CD14-positive monocyte (primary cell): ENCODE measurements at regions not wholly inside any gene's neighbourhood (a gene's known extent, or its start where the extent isn't known, plus 50 kb on each side); places are given as distances from the start of the nearest gene placed in this dataset.

Experiments
- DNase-seq, 3 donors: peaks; one replicate each; pipeline ENCODE4 v3.0.0-alpha.2; 2011 to 2022
- H2AFZ ChIP-seq: 2 replicates; pipeline ENCODE4 v1.6.0; 2012; ENCODE audit warnings: mild to moderate bottlenecking, low read depth, low read length, inconsistent platforms; ENCODE audit not compliant: insufficient read depth, poor library complexity, severe bottlenecking
- H3K27ac ChIP-seq, 2 donors: 1 replicate in 1 of 2; 2 replicates in 1 of 2; pipeline ENCODE4 v1.5.1; 2012 to 2013; ENCODE audit warnings: low read length in 2 of 2, control low read depth in 1 of 2, inconsistent platforms in 1 of 2, low read depth in 1 of 2, mild to moderate bottlenecking in 1 of 2
- H3K27me3 ChIP-seq, 2 donors: one replicate each; pipeline versions ENCODE4 v1.6.0 to v1.6.1; 2011 to 2013; ENCODE audit warnings: low read length in 2 of 2; ENCODE audit not compliant: control insufficient read depth in 2 of 2, insufficient read depth in 2 of 2
- H3K36me3 ChIP-seq, 2 donors: replicated peaks in 1 of 2; 1 replicate in 1 of 2; 2 replicates in 1 of 2; pipeline versions ENCODE4 v1.5.1 to v1.6.1; 2012 to 2013; ENCODE audit warnings: low read length in 2 of 2, control low read depth in 1 of 2, inconsistent platforms in 1 of 2, mild to moderate bottlenecking in 1 of 2; ENCODE audit not compliant: insufficient read depth in 2 of 2, control insufficient read depth in 1 of 2
- H3K4me1 ChIP-seq, 2 donors: 1 replicate in 1 of 2; 2 replicates in 1 of 2; pipeline versions ENCODE4 v1.5.1 to v1.6.1; 2012 to 2013; ENCODE audit warnings: low read length in 2 of 2, control low read depth in 1 of 2, inconsistent platforms in 1 of 2, mild to moderate bottlenecking in 1 of 2, moderate library complexity in 1 of 2; ENCODE audit not compliant: insufficient read depth in 2 of 2, control insufficient read depth in 1 of 2
- H3K4me2 ChIP-seq: replicated peaks from 2 replicates; pipeline ENCODE3; 2012; ENCODE audit warnings: low read length, moderate library complexity, mild to moderate bottlenecking; ENCODE audit not compliant: poor library complexity, severe bottlenecking; ENCODE audit errors: extremely low read depth
- H3K4me3 ChIP-seq, 3 experiments: fragments of 200-600 bp in 1 of 3; sonication (generic) in 1 of 3; replicated peaks in 1 of 3; 1 replicate in 2 of 3; 2 replicates in 1 of 3; pipeline ENCODE4 v1.5.1; 2011 to 2013; ENCODE audit warnings: low read length in 3 of 3, mild to moderate bottlenecking in 3 of 3, control low read depth in 2 of 3, low read depth in 2 of 3, inconsistent platforms in 1 of 3, moderate library complexity in 1 of 3
- H3K79me2 ChIP-seq: 2 replicates; pipeline ENCODE4 v1.6.0; 2012; ENCODE audit warnings: mild to moderate bottlenecking, control low read depth, inconsistent platforms, low read length, moderate library complexity; ENCODE audit not compliant: insufficient read depth
- H3K9ac ChIP-seq: 2 replicates; pipeline ENCODE4 v1.6.0; 2017; ENCODE audit warnings: low read length, mild to moderate bottlenecking; ENCODE audit not compliant: insufficient read depth, poor library complexity, severe bottlenecking
- H3K9me3 ChIP-seq, 2 donors: replicated peaks in 1 of 2; 1 replicate in 1 of 2; 2 replicates in 1 of 2; pipeline versions ENCODE4 v1.5.1 to v1.6.1; 2012 to 2013; ENCODE audit warnings: low read length in 2 of 2, control low read depth in 1 of 2; ENCODE audit not compliant: control insufficient read depth in 1 of 2, insufficient read depth in 1 of 2
- H4K20me1 ChIP-seq: 2 replicates; pipeline ENCODE4 v1.6.0; 2012; ENCODE audit warnings: mild to moderate bottlenecking, low read length, control low read depth, moderate library complexity; ENCODE audit not compliant: insufficient read depth
- H3K27ac Mint-ChIP-seq, 7 donors: one replicate each; pipeline ENCODE4 v1.8.0; 2020; ENCODE audit warnings: mild to moderate bottlenecking in 7 of 7, mixed read lengths in 7 of 7, moderate library complexity in 6 of 7, inconsistent platforms in 2 of 7
- H3K27me3 Mint-ChIP-seq, 3 donors: one replicate each; pipeline ENCODE4 v1.8.0; 2021 to 2022; ENCODE audit warnings: low read depth in 3 of 3, mild to moderate bottlenecking in 3 of 3, mixed read lengths in 3 of 3, moderate library complexity in 3 of 3, inconsistent platforms in 1 of 3
- H3K36me3 Mint-ChIP-seq, 2 donors: one replicate each; pipeline ENCODE4 v1.8.0; 2020; ENCODE audit warnings: mixed read lengths in 2 of 2, inconsistent platforms in 1 of 2, mild to moderate bottlenecking in 1 of 2
- H3K4me1 Mint-ChIP-seq: one replicate; pipeline ENCODE4 v1.8.0; 2020; ENCODE audit warnings: mild to moderate bottlenecking, mixed read lengths
- H3K4me3 Mint-ChIP-seq, 2 donors: one replicate each; pipeline ENCODE4 v1.8.0; 2020; ENCODE audit warnings: mild to moderate bottlenecking in 2 of 2, mixed read lengths in 2 of 2, moderate library complexity in 1 of 2
- H3K9me3 Mint-ChIP-seq, 7 donors: one replicate each; pipeline ENCODE4 v1.8.0; 2020 to 2022; ENCODE audit warnings: mixed read lengths in 7 of 7, mild to moderate bottlenecking in 6 of 7, moderate library complexity in 6 of 7, inconsistent platforms in 2 of 7
- WGBS: methylation state at CpG from one replicate; pipeline ENCODE4 v1.1.5; 2013; ENCODE audit warnings: missing lambda C conversion rate; ENCODE audit not compliant: insufficient coverage; 5-methylcytosine and 5-hydroxymethylcytosine counted together
- intact Hi-C, 2 donors: fragments of 100-400 bp; cut with micrococcal nuclease; formaldehyde crosslinking; loops; one replicate each; pipeline versions ENCODE4 v1.15.0 to v1.15.1; 2023
- TF ChIP-seq, protein P1 (sequence below): fragments of 200-600 bp; IDR thresholded peaks from one replicate; pipeline ENCODE4 v1.8.0; 2022; ENCODE audit warnings: antibody characterized with exemption, mild to moderate bottlenecking

DNA sequence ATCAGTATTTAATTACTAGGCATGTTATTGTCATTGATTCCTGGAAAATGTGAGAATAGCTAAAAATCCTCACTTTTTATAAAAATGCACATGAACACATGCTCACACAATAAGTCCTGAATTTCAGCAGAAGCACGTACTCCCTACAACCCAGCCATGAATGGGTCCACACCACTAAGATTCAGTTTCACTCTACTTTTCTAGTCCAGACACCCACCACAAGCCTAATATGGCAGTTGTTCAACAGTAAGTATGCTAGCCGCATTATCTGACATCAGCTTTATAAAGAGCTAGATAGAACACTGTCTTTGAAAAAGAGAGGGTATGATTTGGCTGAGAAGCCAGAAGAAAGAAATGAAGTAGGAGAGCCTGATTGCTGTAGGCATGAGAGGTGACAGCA lies 639.3 kb downstream of the BRINP1 start:
- Histone ChIP-seq H4K20me1 (no peaks in the 10 kb centered on the region), H3K9me3 (peaks cover 9 to 14% of the 10 kb centered on the region in 2 donors), H3K36me3 (no peaks in the 10 kb centered on the region), H3K27ac (no peak overlapping the region), H3K9ac (no peak overlapping the region), H3K4me2 (no peak overlapping the region), H2AFZ (no peak overlapping the region), H3K4me3 (no peak overlapping the region), H3K79me2 (no peaks in the 10 kb centered on the region), H3K4me1 (no peaks in the 10 kb centered on the region), H3K27me3 (no peaks in the 10 kb centered on the region)
- no peak for DNase-seq
- no peak overlapping the region for H3K4me3 Mint-ChIP-seq
- intact Hi-C loops: no loop called here
- TF ChIP-seq, protein P1, sequence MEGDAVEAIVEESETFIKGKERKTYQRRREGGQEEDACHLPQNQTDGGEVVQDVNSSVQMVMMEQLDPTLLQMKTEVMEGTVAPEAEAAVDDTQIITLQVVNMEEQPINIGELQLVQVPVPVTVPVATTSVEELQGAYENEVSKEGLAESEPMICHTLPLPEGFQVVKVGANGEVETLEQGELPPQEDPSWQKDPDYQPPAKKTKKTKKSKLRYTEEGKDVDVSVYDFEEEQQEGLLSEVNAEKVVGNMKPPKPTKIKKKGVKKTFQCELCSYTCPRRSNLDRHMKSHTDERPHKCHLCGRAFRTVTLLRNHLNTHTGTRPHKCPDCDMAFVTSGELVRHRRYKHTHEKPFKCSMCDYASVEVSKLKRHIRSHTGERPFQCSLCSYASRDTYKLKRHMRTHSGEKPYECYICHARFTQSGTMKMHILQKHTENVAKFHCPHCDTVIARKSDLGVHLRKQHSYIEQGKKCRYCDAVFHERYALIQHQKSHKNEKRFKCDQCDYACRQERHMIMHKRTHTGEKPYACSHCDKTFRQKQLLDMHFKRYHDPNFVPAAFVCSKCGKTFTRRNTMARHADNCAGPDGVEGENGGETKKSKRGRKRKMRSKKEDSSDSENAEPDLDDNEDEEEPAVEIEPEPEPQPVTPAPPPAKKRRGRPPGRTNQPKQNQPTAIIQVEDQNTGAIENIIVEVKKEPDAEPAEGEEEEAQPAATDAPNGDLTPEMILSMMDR: no peak
- 90% methylated on average over 1 of the region's 2 CpGs for whole genome bisulfite sequencing
- H3K27me3 Mint-ChIP-seq: peaks cover 0 to 2% (median 0%) of the 10 kb centered on the region in 3 donors
- H3K4me1 Mint-ChIP-seq: no peaks in the 10 kb centered on the region
- no peaks in the 10 kb centered on the region for H3K36me3 Mint-ChIP-seq
- H3K9me3 Mint-ChIP-seq: peaks cover 1 to 16% (median 9%) of the 10 kb centered on the region in 7 donors
- no peak overlapping the region for H3K27ac Mint-ChIP-seq

DNA sequence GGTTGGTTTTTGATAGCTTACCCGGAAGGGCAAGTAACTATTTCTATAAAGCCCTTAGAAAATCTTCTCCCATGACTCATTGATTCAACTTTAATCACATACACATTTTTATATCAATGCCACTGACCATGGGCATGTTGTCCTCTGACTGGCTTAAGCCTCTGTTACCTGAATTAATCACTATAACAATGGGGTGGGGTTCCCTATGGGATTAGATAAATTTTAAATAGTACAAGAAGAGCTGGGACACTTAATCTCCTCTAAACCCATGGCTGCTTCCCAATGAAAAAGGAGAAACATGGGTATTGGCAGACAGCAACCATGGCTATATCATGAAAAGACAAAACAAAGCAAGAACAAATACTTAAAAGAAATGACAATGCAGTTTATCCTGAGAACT lies 636.2 kb downstream of the BRINP1 start:
- Histone ChIP-seq H3K4me2 (no peak overlapping the region), H2AFZ (no peak overlapping the region), H3K27ac (no peak overlapping the region), H3K36me3 (no peaks in the 10 kb centered on the region), H3K79me2 (no peaks in the 10 kb centered on the region), H3K4me3 (no peak overlapping the region), H3K4me1 (no peaks in the 10 kb centered on the region), H4K20me1 (no peaks in the 10 kb centered on the region), H3K9me3 (peaks cover 14 to 21% of the 10 kb centered on the region in 2 donors), H3K9ac (no peak overlapping the region), H3K27me3 (no peaks in the 10 kb centered on the region)
- TF ChIP-seq, protein P1: no peak
- peaks cover 3 to 17% (median 10%) of the 10 kb centered on the region in 7 donors for H3K9me3 Mint-ChIP-seq
- no CpG with 5 or more reads among the region's 1 CpG for WGBS
- H3K36me3 Mint-ChIP-seq: no peaks in the 10 kb centered on the region
- DNase-seq: no peak
- peaks cover 0 to 1% (median 0%) of the 10 kb centered on the region in 3 donors for H3K27me3 Mint-ChIP-seq
- intact Hi-C loops: no loop called here
- no peak overlapping the region for H3K4me3 Mint-ChIP-seq
- no peaks in the 10 kb centered on the region for H3K4me1 Mint-ChIP-seq
- no peak overlapping the region for H3K27ac Mint-ChIP-seq
